HCT116 (cell line): ENCODE measurements at regions not wholly inside any gene's neighbourhood (a gene's known extent, or its start where the extent isn't known, plus 50 kb on each side); places are given as distances from the start of the nearest gene placed in this dataset.

ENCODE experiments used
- CEBPB ChIP-seq: IDR thresholded peaks from 2 replicates; pipeline ENCODE4 v1.6.1; 2012; ENCODE audit warnings: low read depth
- TF ChIP-seq, protein P1 (sequence below), 3 experiments: fragments of 200-600 bp in 1 of 3; sonication (generic) in 1 of 3; IDR thresholded peaks in 2 of 3; conservative IDR thresholded peaks in 1 of 3; 2 replicates each; pipeline ENCODE4 v1.5.1; 2012 to 2017; ENCODE audit warnings: low read depth in 2 of 3, low read length in 2 of 3, antibody characterized with exemption in 1 of 3, borderline replicate concordance in 1 of 3, control low read depth in 1 of 3, mild to moderate bottlenecking in 1 of 3, mixed read lengths in 1 of 3, mixed run types in 1 of 3, moderate library complexity in 1 of 3; ENCODE audit not compliant: insufficient read depth in 1 of 3
- TF ChIP-seq, protein P2 (sequence below): IDR thresholded peaks from 2 replicates; pipeline ENCODE4 v1.6.1; 2012

DNA sequence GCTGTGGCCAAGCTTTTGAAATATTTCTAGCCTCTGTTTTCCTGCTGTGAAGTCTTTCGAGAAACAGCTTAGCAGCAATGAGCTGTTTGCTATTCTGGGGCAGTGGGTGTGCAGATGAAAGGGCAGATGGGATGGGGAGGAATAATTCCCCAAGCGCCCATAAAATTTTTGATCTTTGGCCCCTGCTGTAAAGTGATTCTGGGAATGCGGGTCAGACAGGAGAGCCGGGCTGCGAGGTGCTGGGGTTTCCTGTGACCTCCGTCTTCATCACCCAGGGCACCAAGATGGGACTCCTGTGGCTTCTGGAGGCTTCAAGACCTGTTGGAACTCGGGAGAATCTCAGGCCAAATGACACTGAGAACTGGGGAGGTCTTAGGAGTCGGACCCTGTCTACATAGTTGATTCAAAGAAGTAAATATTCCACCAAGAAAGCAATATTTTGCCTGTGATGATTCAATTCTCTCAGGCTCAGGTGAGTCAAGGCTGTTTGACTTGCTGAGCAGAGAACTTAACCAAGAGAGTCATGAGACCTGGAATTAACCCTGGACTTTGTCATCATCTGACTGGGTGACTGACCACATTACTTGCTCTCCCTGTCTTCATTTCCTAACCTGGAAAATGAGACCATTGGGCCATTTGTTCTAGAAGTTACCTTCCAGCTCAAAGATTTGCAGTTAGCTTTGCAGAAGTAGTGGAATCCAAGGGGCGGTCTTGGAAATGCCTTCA is 86.4 kb downstream of the POLR2M start:
- TF ChIP-seq, protein P1, sequence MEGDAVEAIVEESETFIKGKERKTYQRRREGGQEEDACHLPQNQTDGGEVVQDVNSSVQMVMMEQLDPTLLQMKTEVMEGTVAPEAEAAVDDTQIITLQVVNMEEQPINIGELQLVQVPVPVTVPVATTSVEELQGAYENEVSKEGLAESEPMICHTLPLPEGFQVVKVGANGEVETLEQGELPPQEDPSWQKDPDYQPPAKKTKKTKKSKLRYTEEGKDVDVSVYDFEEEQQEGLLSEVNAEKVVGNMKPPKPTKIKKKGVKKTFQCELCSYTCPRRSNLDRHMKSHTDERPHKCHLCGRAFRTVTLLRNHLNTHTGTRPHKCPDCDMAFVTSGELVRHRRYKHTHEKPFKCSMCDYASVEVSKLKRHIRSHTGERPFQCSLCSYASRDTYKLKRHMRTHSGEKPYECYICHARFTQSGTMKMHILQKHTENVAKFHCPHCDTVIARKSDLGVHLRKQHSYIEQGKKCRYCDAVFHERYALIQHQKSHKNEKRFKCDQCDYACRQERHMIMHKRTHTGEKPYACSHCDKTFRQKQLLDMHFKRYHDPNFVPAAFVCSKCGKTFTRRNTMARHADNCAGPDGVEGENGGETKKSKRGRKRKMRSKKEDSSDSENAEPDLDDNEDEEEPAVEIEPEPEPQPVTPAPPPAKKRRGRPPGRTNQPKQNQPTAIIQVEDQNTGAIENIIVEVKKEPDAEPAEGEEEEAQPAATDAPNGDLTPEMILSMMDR (IDR thresholded peaks at IDR 0.05 in 2 of 3, conservative IDR thresholded peaks at IDR 0.05 in 1 of 3; ENCODE audit: borderline replicate concordance in 1 of 3, insufficient read depth in 1 of 3, low read depth in 2 of 3, low read length in 2 of 3): no peak
- no peak for TF ChIP-seq CEBPB
- TF ChIP-seq, protein P2, sequence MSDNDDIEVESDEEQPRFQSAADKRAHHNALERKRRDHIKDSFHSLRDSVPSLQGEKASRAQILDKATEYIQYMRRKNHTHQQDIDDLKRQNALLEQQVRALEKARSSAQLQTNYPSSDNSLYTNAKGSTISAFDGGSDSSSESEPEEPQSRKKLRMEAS: no peak
